Amniotic stem cell (primary cell): ENCODE measurements at regions not wholly inside any gene's neighbourhood (a gene's known extent, or its start where the extent isn't known, plus 50 kb on each side); places are given as distances from the start of the nearest gene placed in this dataset.
"Not testable (repeated sequence)": the region's sequence is repeated elsewhere in the genome, so short reads cannot be mapped to it uniquely, and the experiment has no call there.

ENCODE experiments used
- DNase-seq: peaks from one replicate; lab custom pipeline; 2025; lab: John Stamatoyannopoulos, UW

- no peak for DNase-seq
Observed at GRCh38 chrX:4682636-4683035, 969.2 kb upstream of the PRKX start.

DNA sequence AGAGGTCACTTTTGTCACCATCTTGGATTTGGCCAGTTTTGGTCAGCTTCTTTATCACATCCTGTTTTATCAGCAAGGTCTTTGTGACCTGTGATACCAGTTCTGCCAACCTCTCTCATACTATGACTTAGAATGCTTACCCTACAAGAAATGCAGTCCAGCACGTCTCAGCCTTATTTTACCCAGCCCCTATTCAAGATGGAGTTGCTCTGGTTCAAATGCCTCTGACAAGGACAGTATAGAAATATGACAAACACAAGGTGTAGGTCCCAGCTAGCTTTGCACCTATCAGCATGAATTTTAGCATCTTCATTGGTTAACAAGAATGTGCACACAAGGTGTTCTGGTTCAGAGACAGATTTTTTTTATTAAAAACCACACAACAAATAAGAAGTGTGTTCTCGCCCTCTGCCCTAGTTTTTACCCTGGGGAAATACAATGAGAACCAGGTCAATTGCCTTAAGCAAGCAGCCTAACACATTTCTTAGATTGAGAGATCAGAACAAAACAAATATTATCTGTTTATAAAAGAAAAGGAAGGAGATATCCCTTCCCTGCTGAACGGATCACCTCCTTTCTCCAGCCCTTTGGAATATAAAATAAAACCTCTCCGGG lies 962.3 kb upstream of the PRKX start:
- no peak for DNase-seq

- no peak for DNase-seq
Observed at GRCh38 chrX:4674028-4674782, 960.8 kb upstream of the PRKX start.

DNA sequence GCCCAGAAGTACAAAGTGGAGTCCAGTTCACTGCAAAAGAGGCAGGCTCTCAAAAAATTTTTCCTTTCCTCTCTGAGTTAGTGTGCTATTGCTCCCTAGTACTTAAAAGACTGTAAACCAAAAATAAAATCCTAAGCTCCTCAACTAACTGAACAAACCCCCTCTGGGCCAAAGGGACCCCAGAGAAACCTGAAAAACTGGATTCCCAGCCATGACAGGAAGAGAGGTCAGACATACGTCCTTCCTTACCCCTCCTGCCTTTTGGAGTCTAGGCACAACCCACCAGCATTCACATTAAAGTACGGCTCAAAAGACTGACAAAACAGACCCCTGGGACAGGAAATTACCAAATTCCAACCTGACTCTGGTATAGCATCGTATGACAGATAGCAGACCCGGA lies 957.9 kb upstream of the PRKX start:
- no peak for DNase-seq

DNA sequence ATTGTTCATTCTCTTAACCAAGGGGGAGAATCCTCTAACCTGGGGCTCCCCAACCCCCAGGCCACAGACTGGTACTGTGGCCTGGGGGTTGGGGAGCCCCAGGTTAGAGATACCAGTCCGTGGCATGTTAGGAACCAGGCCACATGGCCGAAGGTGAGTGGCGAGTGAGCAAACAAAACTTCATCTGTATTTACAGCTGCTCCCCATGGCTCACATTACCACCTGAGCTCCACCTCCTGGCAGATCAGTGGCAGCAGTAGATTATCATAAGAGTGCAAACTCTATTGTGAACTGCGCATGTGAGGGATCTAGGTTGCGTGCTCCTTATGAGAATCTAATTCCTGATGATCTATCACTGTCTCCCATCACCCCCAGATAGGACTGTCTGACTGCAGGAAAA lies 957.2 kb upstream of the PRKX start:
- no peak for DNase-seq

DNA sequence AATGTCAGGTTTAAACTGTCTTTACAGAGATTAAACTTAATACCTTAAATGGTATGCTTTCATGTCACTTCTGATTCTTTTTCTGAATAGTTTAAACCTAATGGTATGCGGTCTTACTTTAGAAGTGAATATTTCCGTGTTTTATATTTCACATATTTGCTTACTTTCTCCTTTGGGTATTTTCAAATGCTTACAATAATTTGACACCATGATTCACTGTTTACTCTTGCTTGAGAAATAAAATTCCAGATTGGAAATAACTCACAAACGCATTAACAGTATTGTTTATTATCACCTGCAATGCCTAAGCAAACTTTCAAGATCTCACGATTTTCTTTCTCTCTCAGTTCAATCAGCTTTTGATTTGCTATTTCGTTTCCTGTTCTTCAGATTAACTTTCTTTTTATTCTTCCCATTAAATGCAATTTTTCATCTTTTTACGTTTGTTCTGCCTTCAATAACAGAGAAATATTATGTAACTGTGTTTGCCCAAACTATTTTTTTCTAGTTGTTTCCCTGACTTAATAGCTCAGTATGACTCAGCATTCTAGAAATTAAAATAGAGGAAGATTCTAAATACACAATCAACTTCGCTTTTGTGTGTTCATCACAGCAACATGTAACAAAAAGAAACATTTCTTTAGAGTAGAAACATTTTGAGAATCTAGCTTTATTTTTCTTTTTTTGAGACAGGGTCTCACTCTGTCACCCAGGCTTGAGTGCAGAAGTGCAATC lies 955.5 kb upstream of the PRKX start:
- no peak for DNase-seq

- no peak for DNase-seq
Observed at GRCh38 chrX:4663085-4663484, 949.6 kb upstream of the PRKX start.

GRCh38 chrX:4661771-4662170 lies 948.3 kb upstream of the PRKX start:
- no peak for DNase-seq

GRCh38 chrX:4656419-4656818 lies 943.0 kb upstream of the PRKX start:
- no peak for DNase-seq

DNA sequence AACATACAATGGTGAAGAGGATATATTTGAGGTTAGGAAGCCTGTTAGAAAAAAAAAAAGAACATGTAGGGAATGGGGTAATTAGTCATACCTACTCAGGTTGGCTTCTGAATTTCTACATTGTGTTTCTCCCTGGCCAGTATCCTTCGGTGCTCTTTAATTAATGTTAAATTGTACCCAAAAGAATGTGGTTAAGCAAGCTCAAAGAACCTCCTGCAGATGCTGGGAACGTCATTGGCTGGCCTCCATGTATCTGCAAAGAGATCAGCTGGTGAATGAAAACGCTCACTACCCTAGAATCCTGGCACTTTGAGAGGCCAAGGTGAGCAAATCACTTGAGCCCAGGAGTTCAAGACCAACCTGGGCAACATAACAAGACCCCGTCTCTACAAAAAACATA lies 942.3 kb upstream of the PRKX start:
- no peak for DNase-seq

GRCh38 chrX:4642114-4642513 lies 928.7 kb upstream of the PRKX start:
- DNase-seq, result no peak

- DNase-seq, result no peak
Observed at GRCh38 chrX:4638036-4638435, 924.6 kb upstream of the PRKX start.

DNA sequence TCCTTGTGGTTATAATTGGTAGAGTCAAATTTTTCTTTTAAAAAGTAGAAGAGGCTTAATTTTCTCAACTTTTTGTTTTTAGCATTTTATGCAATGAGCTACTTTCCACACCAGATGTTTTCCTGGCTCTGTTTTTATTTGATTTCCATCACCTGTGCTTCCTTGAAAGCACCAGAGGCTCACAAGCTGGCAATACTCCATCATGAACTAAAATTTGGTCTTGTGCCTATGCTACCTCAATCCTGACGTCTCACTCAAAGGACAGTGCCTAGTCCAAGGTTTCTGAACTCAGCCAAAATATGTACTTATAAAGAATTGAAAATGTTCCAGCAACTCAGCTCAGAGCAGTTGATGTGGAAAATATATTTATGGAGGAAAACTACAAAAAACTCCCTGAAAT lies 914.0 kb upstream of the PRKX start:
- DNase-seq, result no peak

GRCh38 chrX:4622486-4623167 lies 909.2 kb upstream of the PRKX start:
- no peak for DNase-seq

- not testable (repeated sequence) for DNase-seq
Observed at GRCh38 chrX:4613651-4614050, 900.2 kb upstream of the PRKX start.

- no peak for DNase-seq
Observed at GRCh38 chrX:4588893-4589292, 875.4 kb upstream of the PRKX start.

- DNase-seq, result no peak
Observed at GRCh38 chrX:4588466-4588865, 875.0 kb upstream of the PRKX start.

- DNase-seq, result no peak
Observed at GRCh38 chrX:4588056-4588455, 874.6 kb upstream of the PRKX start.

GRCh38 chrX:4579999-4580398 lies 866.5 kb upstream of the PRKX start:
- no peak for DNase-seq

- no peak for DNase-seq
Observed at GRCh38 chrX:4579480-4579879, 866.0 kb upstream of the PRKX start.

GRCh38 chrX:4572691-4573090 lies 859.2 kb upstream of the PRKX start:
- no peak for DNase-seq

- no peak for DNase-seq
Observed at GRCh38 chrX:4570151-4570550, 856.7 kb upstream of the PRKX start.

- DNase-seq, result no peak
Observed at GRCh38 chrX:4560192-4560591, 846.7 kb upstream of the PRKX start.
